ENCODE measurements at regions not wholly inside any gene's neighbourhood (a gene's known extent, or its start where the extent isn't known, plus 50 kb on each side); places are given as distances from the start of the nearest gene placed in this dataset.

- TF ChIP-seq, protein P1, sequence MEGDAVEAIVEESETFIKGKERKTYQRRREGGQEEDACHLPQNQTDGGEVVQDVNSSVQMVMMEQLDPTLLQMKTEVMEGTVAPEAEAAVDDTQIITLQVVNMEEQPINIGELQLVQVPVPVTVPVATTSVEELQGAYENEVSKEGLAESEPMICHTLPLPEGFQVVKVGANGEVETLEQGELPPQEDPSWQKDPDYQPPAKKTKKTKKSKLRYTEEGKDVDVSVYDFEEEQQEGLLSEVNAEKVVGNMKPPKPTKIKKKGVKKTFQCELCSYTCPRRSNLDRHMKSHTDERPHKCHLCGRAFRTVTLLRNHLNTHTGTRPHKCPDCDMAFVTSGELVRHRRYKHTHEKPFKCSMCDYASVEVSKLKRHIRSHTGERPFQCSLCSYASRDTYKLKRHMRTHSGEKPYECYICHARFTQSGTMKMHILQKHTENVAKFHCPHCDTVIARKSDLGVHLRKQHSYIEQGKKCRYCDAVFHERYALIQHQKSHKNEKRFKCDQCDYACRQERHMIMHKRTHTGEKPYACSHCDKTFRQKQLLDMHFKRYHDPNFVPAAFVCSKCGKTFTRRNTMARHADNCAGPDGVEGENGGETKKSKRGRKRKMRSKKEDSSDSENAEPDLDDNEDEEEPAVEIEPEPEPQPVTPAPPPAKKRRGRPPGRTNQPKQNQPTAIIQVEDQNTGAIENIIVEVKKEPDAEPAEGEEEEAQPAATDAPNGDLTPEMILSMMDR (IDR thresholded peaks at IDR 0.05; ENCODE audit: low read depth, low read length), result no peak
- no peak overlapping the region for H3K27ac ChIP-seq
- H3K36me3 ChIP-seq, result no peaks in the 10 kb centered on the region
- no peak overlapping the region for H3K4me3 ChIP-seq (ENCODE audit: low read depth, low read length)
- DNase-seq, result no peak
- no peaks in the 10 kb centered on the region for H3K9me3 ChIP-seq (ENCODE audit: severe bottlenecking)
- H3K27me3 ChIP-seq (ENCODE audit: insufficient read depth, low read depth, severe bottlenecking), result no peaks in the 10 kb centered on the region
Observed at GRCh38 chr6:170112583-170112860, 178.4 kb downstream of the DLL1 start.

DNA sequence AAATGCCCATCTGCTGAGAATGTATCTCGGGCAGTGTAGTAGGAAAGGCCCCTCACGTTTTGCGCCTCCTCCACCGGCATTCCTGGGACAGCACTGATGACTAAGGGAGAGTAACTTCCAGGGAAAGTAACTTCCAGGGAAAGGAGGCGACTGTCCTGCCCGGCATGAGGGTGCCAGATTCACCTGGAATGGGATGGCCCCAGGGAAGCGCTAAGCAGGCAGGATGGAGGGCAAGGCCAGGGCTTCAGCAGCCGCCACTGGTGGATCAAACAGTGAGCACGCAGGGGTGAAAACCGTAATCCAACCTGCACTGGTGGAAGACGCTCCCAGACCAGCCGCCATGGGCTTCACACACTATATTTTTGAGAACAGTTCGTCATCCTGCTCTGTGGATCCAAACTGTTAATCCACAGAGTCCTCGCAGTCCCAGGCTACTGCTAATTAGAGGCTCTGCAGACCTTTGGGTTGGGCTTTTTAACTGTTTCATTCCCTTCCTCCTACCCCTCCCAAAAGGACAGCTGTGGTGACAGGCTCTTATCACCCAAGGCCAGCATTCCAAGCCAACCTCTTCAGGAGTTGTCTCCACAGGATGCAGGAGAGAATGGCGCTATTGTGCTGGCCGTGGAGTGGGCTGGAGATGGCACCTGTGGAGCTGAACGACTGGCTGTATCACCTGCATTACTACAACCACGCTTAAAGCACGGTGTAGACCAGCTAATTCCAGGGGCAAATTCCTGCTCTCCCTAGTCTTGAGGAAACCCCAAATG is 178.9 kb downstream of the DLL1 start:
- H3K27ac ChIP-seq, result no peak overlapping the region
- H3K4me3 ChIP-seq (ENCODE audit: low read depth, low read length), result no peak overlapping the region
- H3K27me3 ChIP-seq (ENCODE audit: insufficient read depth, low read depth, severe bottlenecking), result no peaks in the 10 kb centered on the region
- no peak for DNase-seq
- TF ChIP-seq, protein P1 (IDR thresholded peaks at IDR 0.05; ENCODE audit: low read depth, low read length), result no peak
- H3K36me3 ChIP-seq, result no peaks in the 10 kb centered on the region
- no peaks in the 10 kb centered on the region for H3K9me3 ChIP-seq (ENCODE audit: severe bottlenecking)

- DNase-seq, result no peak
- no peaks in the 10 kb centered on the region for H3K27me3 ChIP-seq (ENCODE audit: insufficient read depth, low read depth, severe bottlenecking)
- TF ChIP-seq, protein P1 (IDR thresholded peaks at IDR 0.05; ENCODE audit: low read depth, low read length), result no peak
- H3K4me3 ChIP-seq (ENCODE audit: low read depth, low read length), result no peak overlapping the region
- H3K9me3 ChIP-seq (ENCODE audit: severe bottlenecking), result no peaks in the 10 kb centered on the region
- H3K36me3 ChIP-seq, result no peaks in the 10 kb centered on the region
- H3K27ac ChIP-seq, result no peak overlapping the region
Observed at GRCh38 chr6:170111141-170111664, 179.7 kb downstream of the DLL1 start.

GRCh38 chr6:170110201-170111140 is 180.4 kb downstream of the DLL1 start:
- TF ChIP-seq, protein P1 (IDR thresholded peaks at IDR 0.05; ENCODE audit: low read depth, low read length), result no peak
- DNase-seq, result no peak
- no peak overlapping the region for H3K4me3 ChIP-seq (ENCODE audit: low read depth, low read length)
- H3K27me3 ChIP-seq (ENCODE audit: insufficient read depth, low read depth, severe bottlenecking), result no peaks in the 10 kb centered on the region
- H3K27ac ChIP-seq, result no peak overlapping the region
- no peaks in the 10 kb centered on the region for H3K9me3 ChIP-seq (ENCODE audit: severe bottlenecking)
- H3K36me3 ChIP-seq, result no peaks in the 10 kb centered on the region

DNA sequence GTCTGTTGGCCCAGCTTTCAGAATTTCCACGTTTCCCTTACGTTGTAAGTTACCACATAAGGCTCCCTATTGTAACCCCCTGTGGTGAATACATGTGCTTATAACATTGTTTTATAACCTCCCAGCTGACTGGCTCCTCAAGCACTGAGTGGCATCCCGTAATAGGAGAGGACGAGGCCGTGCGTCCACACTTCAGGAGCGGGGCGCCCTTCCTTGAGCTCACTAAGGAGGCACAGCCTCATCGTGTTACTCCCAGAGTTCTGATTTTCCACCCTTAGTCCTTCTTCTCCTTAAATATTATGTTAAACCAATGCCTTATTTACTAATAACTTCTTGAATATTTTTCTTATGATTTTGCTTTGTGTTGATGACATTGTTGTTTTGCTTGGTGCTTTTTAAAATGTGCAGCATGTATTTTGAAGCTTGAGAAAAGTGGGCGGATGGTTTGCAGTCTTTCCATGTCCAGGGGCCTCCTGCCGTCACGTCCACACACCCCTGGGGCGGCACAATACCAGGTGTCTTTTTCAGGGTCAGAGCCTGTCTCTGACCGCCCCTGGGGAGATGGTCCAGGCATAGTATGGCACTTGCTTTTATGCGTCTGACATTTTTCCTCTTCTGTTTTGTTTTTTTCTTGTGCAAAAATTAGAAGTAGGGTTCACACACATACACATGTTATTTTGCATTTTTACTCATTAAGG is 181.8 kb downstream of the DLL1 start:
- no peak for DNase-seq
- no peak overlapping the region for H3K27ac ChIP-seq
- TF ChIP-seq, protein P1 (IDR thresholded peaks at IDR 0.05; ENCODE audit: low read depth, low read length), result no peak
- no peaks in the 10 kb centered on the region for H3K9me3 ChIP-seq (ENCODE audit: severe bottlenecking)
- no peak overlapping the region for H3K4me3 ChIP-seq (ENCODE audit: low read depth, low read length)
- H3K27me3 ChIP-seq (ENCODE audit: insufficient read depth, low read depth, severe bottlenecking), result no peaks in the 10 kb centered on the region
- H3K36me3 ChIP-seq, result no peaks in the 10 kb centered on the region
